Suprapubic skin (tissue), 4 donors: ENCODE measurements at regions not wholly inside any gene's neighbourhood (a gene's known extent, or its start where the extent isn't known, plus 50 kb on each side); places are given as distances from the start of the nearest gene placed in this dataset.
A peak's percentile ranks its signal among the peaks of the same experiment; 100 is the strongest.

Source experiments
- DNase-seq, 2 donors: peaks; one replicate each; pipeline ENCODE4 v3.0.0-alpha.2; 2019; ENCODE audit warnings: low spot score in 2 of 2
- H3K27ac ChIP-seq: fragments of 200-600 bp; sonication (generic); one replicate; pipeline ENCODE4 v1.5.1; 2019
- H3K27me3 ChIP-seq: fragments of 200-600 bp; sonication (generic); one replicate; pipeline ENCODE4 v1.5.1; 2019
- H3K36me3 ChIP-seq: fragments of 200-600 bp; sonication (generic); one replicate; pipeline ENCODE4 v1.5.1; 2019
- H3K4me1 ChIP-seq: fragments of 200-600 bp; sonication (generic); one replicate; pipeline ENCODE4 v1.5.1; 2019
- H3K4me3 ChIP-seq: fragments of 200-600 bp; sonication (generic); one replicate; pipeline ENCODE4 v1.5.1; 2019; ENCODE audit warnings: mild to moderate bottlenecking
- H3K9me3 ChIP-seq: fragments of 200-600 bp; sonication (generic); one replicate; pipeline ENCODE4 v1.5.1; 2019
- EP300 ChIP-seq: sonication (generic); formaldehyde crosslinking; IDR thresholded peaks from one replicate; pipeline ENCODE4 v1.6.1; 2017; ENCODE audit warnings: antibody characterized with exemption
- POLR2A ChIP-seq, 2 donors: fragments of 450-650 bp; IDR thresholded peaks; one replicate each; pipeline ENCODE4 v1.6.1; 2017; ENCODE audit warnings: antibody characterized with exemption in 2 of 2, mild to moderate bottlenecking in 2 of 2, moderate library complexity in 2 of 2
- POLR2AphosphoS5 ChIP-seq, 3 donors: sonication (generic); formaldehyde crosslinking; IDR thresholded peaks; one replicate each; pipeline ENCODE4 v1.6.1; 2017; ENCODE audit warnings: antibody characterized with exemption in 3 of 3
- WGBS: methylation state at CpG from one replicate; pipeline ENCODE4 v1.1.5; 2018; 5-methylcytosine and 5-hydroxymethylcytosine counted together
- TF ChIP-seq, protein P1 (sequence below), 2 donors: fragments of 200-600 bp in 1 of 2; fragments of 450-650 bp in 1 of 2; sonication (generic) in 1 of 2; IDR thresholded peaks; one replicate each; pipeline ENCODE4 v1.5.1; 2016 to 2019; ENCODE audit warnings: antibody characterized with exemption in 2 of 2, mild to moderate bottlenecking in 1 of 2, moderate library complexity in 1 of 2

GRCh38 chr1:30029677-30030076 lies 693.7 kb downstream of the MATN1 start:
- Histone ChIP-seq H3K9me3 (no peaks in the 10 kb centered on the region), H3K4me1 (peaks cover 2% of the 10 kb centered on the region), H3K36me3 (no peaks in the 10 kb centered on the region), H3K27ac (no peak overlapping the region), H3K4me3 (no peak overlapping the region), H3K27me3 (peaks cover 33% of the 10 kb centered on the region)
- 62% methylated on average over 1 of the region's 1 CpG for WGBS
- DNase-seq = no peak
- TF ChIP-seq EP300 = no peak
- TF ChIP-seq, protein P1, sequence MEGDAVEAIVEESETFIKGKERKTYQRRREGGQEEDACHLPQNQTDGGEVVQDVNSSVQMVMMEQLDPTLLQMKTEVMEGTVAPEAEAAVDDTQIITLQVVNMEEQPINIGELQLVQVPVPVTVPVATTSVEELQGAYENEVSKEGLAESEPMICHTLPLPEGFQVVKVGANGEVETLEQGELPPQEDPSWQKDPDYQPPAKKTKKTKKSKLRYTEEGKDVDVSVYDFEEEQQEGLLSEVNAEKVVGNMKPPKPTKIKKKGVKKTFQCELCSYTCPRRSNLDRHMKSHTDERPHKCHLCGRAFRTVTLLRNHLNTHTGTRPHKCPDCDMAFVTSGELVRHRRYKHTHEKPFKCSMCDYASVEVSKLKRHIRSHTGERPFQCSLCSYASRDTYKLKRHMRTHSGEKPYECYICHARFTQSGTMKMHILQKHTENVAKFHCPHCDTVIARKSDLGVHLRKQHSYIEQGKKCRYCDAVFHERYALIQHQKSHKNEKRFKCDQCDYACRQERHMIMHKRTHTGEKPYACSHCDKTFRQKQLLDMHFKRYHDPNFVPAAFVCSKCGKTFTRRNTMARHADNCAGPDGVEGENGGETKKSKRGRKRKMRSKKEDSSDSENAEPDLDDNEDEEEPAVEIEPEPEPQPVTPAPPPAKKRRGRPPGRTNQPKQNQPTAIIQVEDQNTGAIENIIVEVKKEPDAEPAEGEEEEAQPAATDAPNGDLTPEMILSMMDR (IDR thresholded peaks at IDR 0.05) = no peak
- no peak for TF ChIP-seq POLR2AphosphoS5 (IDR thresholded peaks at IDR 0.05)
- TF ChIP-seq POLR2A (IDR thresholded peaks at IDR 0.05) = no peak

DNA sequence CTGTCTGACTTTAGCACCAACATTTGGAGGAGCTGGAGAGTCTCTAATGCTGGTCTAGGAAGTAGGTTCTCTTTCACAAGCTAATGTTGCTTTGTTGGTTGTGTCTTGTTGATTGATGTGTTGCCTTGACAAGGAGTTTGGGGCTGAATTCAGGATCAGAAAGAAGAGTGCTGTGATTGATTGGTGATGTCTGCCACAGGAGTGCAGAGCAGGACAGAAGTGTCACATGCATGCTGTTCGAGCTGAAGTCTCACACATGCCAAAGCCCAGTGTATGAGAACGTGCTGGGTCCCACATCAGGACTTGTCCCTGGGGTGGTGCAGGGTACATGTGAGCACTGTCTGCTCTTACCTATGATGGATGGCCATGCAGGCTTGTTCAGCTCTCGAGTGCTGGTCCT lies 694.4 kb downstream of the MATN1 start:
- 59% methylated on average over 3 of the region's 3 CpGs for WGBS

DNA sequence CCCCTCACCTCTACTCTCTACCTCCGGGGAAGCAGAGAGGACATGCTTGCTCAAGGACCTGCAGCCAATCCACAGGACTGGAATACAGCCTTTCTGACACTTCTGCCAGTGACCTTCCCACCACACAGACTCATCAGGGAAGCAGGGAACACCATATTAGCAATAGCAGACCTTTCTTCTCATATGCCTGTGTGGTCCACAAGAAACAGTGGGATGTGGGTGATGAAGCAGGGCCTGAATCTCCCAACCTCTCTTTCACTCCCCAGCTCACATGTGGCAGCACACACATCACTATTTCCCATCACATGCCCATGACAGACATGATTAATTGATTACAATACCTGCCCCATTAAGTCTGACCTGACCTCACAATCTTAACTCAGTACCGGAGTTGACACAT lies 695.1 kb downstream of the MATN1 start:
- peak in 1 of 2 donors; percentile 6 for DNase-seq
- H3K36me3 ChIP-seq = no peaks in the 10 kb centered on the region
- no peak for TF ChIP-seq EP300
- TF ChIP-seq, protein P1 (IDR thresholded peaks at IDR 0.05) = no peak
- no peak for TF ChIP-seq POLR2A (IDR thresholded peaks at IDR 0.05)
- no peak for TF ChIP-seq POLR2AphosphoS5 (IDR thresholded peaks at IDR 0.05)
- H3K9me3 ChIP-seq = no peaks in the 10 kb centered on the region
- H3K4me1 ChIP-seq = no peaks in the 10 kb centered on the region
- H3K27me3 ChIP-seq = peaks cover 34% of the 10 kb centered on the region
- H3K4me3 ChIP-seq = no peak overlapping the region
- WGBS = 72% methylated on average over 2 of the region's 2 CpGs
- H3K27ac ChIP-seq = no peak overlapping the region

More for the DNA sequence above, 694.4 kb downstream of the MATN1 start:
- Histone ChIP-seq H3K4me3 (no peak overlapping the region), H3K9me3 (no peaks in the 10 kb centered on the region), H3K27me3 (peaks cover 34% of the 10 kb centered on the region), H3K36me3 (no peaks in the 10 kb centered on the region), H3K27ac (no peak overlapping the region), H3K4me1 (no peaks in the 10 kb centered on the region)
- peak in 1 of 2 donors; percentile 3 for DNase-seq
- TF ChIP-seq POLR2A (IDR thresholded peaks at IDR 0.05) = no peak
- no peak for TF ChIP-seq POLR2AphosphoS5 (IDR thresholded peaks at IDR 0.05)
- TF ChIP-seq, protein P1 (IDR thresholded peaks at IDR 0.05) = no peak
- TF ChIP-seq EP300 = no peak

DNA sequence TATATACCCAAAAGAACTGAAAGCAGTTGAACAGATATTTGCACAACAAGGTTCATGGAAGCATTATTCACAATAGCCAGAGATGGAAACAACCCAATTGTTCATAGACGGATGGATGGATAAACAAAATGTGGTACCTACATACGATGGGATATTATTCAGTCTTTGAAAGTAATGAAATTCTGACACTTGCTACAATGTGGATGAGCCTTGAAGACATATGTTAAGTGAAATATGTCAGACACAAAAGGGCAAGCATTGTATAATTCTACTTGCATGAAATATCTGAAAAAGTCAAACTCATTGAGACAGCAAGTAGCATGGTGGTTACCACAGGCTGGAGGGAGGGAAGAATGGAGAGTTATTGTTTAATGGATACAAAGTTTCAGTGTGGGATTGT lies 696.1 kb downstream of the MATN1 start:
- no peak for TF ChIP-seq POLR2A (IDR thresholded peaks at IDR 0.05)
- TF ChIP-seq, protein P1 (IDR thresholded peaks at IDR 0.05) = no peak
- no peak for TF ChIP-seq EP300
- no peak for TF ChIP-seq POLR2AphosphoS5 (IDR thresholded peaks at IDR 0.05)

DNA sequence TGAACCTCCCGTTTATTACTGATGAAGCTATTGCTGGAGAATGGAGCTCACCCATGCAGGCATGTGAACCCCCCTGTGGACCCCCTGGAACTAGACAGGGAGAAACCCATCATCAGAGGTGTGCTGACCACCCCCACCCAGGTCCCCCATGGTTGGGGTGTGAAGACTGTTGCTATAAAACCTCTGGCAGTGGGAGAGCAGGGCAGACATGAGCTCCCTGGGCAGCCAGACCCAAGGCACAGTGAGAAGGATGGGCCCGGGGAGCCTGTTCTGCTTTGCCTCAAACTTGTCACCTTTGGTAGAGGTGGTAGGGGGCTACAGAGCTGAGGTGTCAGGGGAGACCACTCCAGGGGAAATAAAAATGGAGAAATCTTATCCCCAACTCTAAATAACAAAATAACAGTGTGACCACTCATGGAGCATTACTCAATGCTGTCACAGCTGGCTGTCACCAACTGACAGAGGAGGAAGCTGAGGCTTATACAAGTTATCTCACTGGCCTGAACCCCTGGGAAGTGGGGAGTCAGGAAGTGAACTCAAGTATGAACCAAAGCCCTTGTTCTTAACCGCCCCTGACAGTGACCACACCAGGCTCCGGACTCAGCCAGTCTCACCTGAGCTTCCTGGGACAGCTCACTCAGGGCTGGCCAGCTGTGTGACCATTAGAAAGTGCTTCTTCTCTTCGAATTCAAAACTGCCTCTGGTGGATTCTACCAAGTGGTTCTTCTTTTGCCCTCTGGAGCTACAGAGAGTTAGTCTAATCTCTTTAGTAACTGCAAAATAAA lies 698.8 kb downstream of the MATN1 start:
- no peaks in the 10 kb centered on the region for H3K36me3 ChIP-seq
- WGBS = 72% methylated on average over 5 of the region's 5 CpGs
- peak in 1 of 2 donors; percentile 54 for DNase-seq
- no peak overlapping the region for H3K4me3 ChIP-seq
- no peak overlapping the region for H3K27ac ChIP-seq
- H3K27me3 ChIP-seq = peaks cover 31% of the 10 kb centered on the region
- H3K4me1 ChIP-seq = no peaks in the 10 kb centered on the region
- TF ChIP-seq, protein P1 (IDR thresholded peaks at IDR 0.05) = no peak
- no peak for TF ChIP-seq POLR2A (IDR thresholded peaks at IDR 0.05)
- no peak for TF ChIP-seq POLR2AphosphoS5 (IDR thresholded peaks at IDR 0.05)
- no peak for TF ChIP-seq EP300
- H3K9me3 ChIP-seq = no peaks in the 10 kb centered on the region

More for the DNA sequence above, 696.1 kb downstream of the MATN1 start:
- peaks cover 35% of the 10 kb centered on the region for H3K27me3 ChIP-seq
- no peaks in the 10 kb centered on the region for H3K36me3 ChIP-seq
- H3K4me3 ChIP-seq = no peak overlapping the region
- H3K4me1 ChIP-seq = no peaks in the 10 kb centered on the region
- no peak for DNase-seq
- no peak overlapping the region for H3K27ac ChIP-seq
- WGBS = 85% methylated on average over 2 of the region's 2 CpGs
- H3K9me3 ChIP-seq = no peaks in the 10 kb centered on the region
